HepG2 (cell line): ENCODE measurements at regions not wholly inside any gene's neighbourhood (a gene's known extent, or its start where the extent isn't known, plus 50 kb on each side); places are given as distances from the start of the nearest gene placed in this dataset.
"Not testable (repeated sequence)": the region's sequence is repeated elsewhere in the genome, so short reads cannot be mapped to it uniquely, and the experiment has no call there.

Experiments
- ATAC-seq: fragments of 200-7000 bp; cut with Tn5 transposase; 3 replicates; pipeline ENCODE4 v1.9.1; 2020; ENCODE audit warnings: mild to moderate bottlenecking, moderate library complexity
- BruUV-seq: library from RNA; stranded (reverse); fragments of 400-500 nt; replicated peaks from 2 replicates; lab custom pipeline; 2021; lab: Mats Ljungman, UMichigan
- CTCF ChIA-PET: fragments of 300-600 bp; formaldehyde crosslinking; extraction: SDS; loops from one replicate; lab custom pipeline; 2021; ENCODE audit warnings: low total read pairs, inconsistent platforms, low intra/inter-chr PET ratio; lab: Yijun Ruan, JAX
- POLR2A ChIA-PET: fragments of 350-600 bp; sonication (Branson Sonifier 250); formaldehyde crosslinking; loops from one replicate; lab custom pipeline; 2020; ENCODE audit warnings: antibody characterized with exemption, inconsistent platforms; lab: Yijun Ruan, JAX
- DNase-seq: peaks from one replicate; pipeline ENCODE4 v3.0.0-alpha.2; 2015; ENCODE audit warnings: low spot score
- FAIRE-seq: peaks from 3 replicates; lab custom pipeline; 2011; peaks lifted over from hg19 to GRCh38; lab: Jason Lieb, UNC
- H2AFZ ChIP-seq: one replicate; pipeline ENCODE4 v1.6.1; 2011; ENCODE audit warnings: low read length, inconsistent platforms
- H3K27ac ChIP-seq: fragments of 300-600 bp; 3 replicates; pipeline ENCODE4 v1.8.0; 2011; ENCODE audit warnings: mixed run types, mild to moderate bottlenecking, mixed read lengths, low read length, inconsistent platforms; ENCODE audit not compliant: insufficient read depth; ENCODE audit errors: extremely low read length
- H3K27me3 ChIP-seq, 2 experiments: fragments of 200-600 bp in 1 of 2; 2 replicates in 1 of 2; 3 replicates in 1 of 2; pipeline versions ENCODE4 v1.6.0 to v1.8.0; 2011; ENCODE audit warnings: low read length in 2 of 2, mild to moderate bottlenecking in 2 of 2, moderate library complexity in 2 of 2, inconsistent platforms in 1 of 2; ENCODE audit not compliant: insufficient read depth in 2 of 2, control insufficient read depth in 1 of 2
- H3K36me3 ChIP-seq, 2 experiments: fragments of 200-600 bp in 1 of 2; replicated peaks in 1 of 2; 2 replicates in 1 of 2; 3 replicates in 1 of 2; pipeline versions ENCODE4 v1.5.1 to v1.8.0; 2011; ENCODE audit warnings: low read length in 2 of 2, inconsistent platforms in 1 of 2; ENCODE audit not compliant: insufficient read depth in 2 of 2, control insufficient read depth in 1 of 2
- H3K4me1 ChIP-seq: 2 replicates; pipeline ENCODE4 v1.5.1; 2012; ENCODE audit warnings: low read length, inconsistent platforms; ENCODE audit not compliant: insufficient read depth
- H3K4me2 ChIP-seq: 2 replicates; pipeline ENCODE4 v1.6.0; 2011; ENCODE audit warnings: low read depth, low read length, inconsistent platforms
- H3K4me3 ChIP-seq, 3 experiments: fragments of 200-600 bp in 1 of 3; sonication (generic), shearing (Covaris generic) in 1 of 3; replicated peaks in 1 of 3; 2 replicates each; pipeline ENCODE4 v1.5.1; 2011 to 2016; ENCODE audit warnings: low read length in 3 of 3, inconsistent platforms in 2 of 3, low read depth in 2 of 3, mild to moderate bottlenecking in 2 of 3, control low read depth in 1 of 3, mixed read lengths in 1 of 3; ENCODE audit not compliant: insufficient read depth in 1 of 3
- H3K79me2 ChIP-seq: one replicate; pipeline ENCODE4 v1.6.1; 2011; ENCODE audit warnings: low read length, inconsistent platforms; ENCODE audit not compliant: insufficient read depth
- H3K9ac ChIP-seq: 2 replicates; pipeline ENCODE4 v1.6.0; 2011; ENCODE audit warnings: mild to moderate bottlenecking, low read depth, low read length, inconsistent platforms; ENCODE audit not compliant: insufficient read depth
- H3K9me3 ChIP-seq: 2 replicates; pipeline ENCODE4 v1.5.1; 2012; ENCODE audit warnings: mild to moderate bottlenecking, low read length
- H4K20me1 ChIP-seq: 2 replicates; pipeline ENCODE4 v1.6.0; 2011; ENCODE audit warnings: inconsistent platforms, mild to moderate bottlenecking, low read length, moderate library complexity; ENCODE audit not compliant: insufficient read depth
- CCDC6 ChIP-seq: sonication (generic); formaldehyde crosslinking; IDR thresholded peaks from 2 replicates; pipeline ENCODE4 v1.8.1; 2022; ENCODE audit warnings: mild to moderate bottlenecking, missing genetic modification reagents, moderate library complexity
- GTF3A ChIP-seq: sonication (generic); formaldehyde crosslinking; conservative IDR thresholded peaks from 2 replicates; pipeline ENCODE4 v1.4.0; 2020; ENCODE audit warnings: mild to moderate bottlenecking, missing genetic modification reagents
- HNF4A ChIP-seq: sonication (generic); formaldehyde crosslinking; IDR thresholded peaks from 2 replicates; pipeline ENCODE4 v1.4.0; 2020; ENCODE audit warnings: missing genetic modification reagents
- MIER2 ChIP-seq: IDR thresholded peaks from 2 replicates; pipeline ENCODE4 v1.6.1; 2016; ENCODE audit warnings: missing biosample characterization, missing genetic modification reagents
- ZFP90 ChIP-seq: sonication (generic); formaldehyde crosslinking; IDR thresholded peaks from 2 replicates; pipeline ENCODE4 v1.8.0; 2022; ENCODE audit warnings: missing genetic modification reagents, mild to moderate bottlenecking, inconsistent platforms, borderline replicate concordance
- WGBS: methylation state at CpG from one replicate; pipeline ENCODE4 v1.1.6; 2017; ENCODE audit warnings: low lambda C conversion rate; 5-methylcytosine and 5-hydroxymethylcytosine counted together
- in situ Hi-C: cut with HindIII; loops from 2 replicates; pipeline ENCODE4 v1.10.0; 2017; ENCODE audit warnings: low pct_unique_long_range_greater_than_20kb; ENCODE audit not compliant: extremely low pct_ligation_motif_present
- intact Hi-C: fragments of 100-400 bp; cut with micrococcal nuclease; formaldehyde crosslinking; loops from one replicate; pipeline ENCODE4 v1.10.0; 2022; ENCODE audit not compliant: unreplicated experiment
- TF ChIP-seq, protein P1 (sequence below): sonication (generic); formaldehyde crosslinking; IDR thresholded peaks from 2 replicates; pipeline ENCODE4 v1.8.0; 2022; ENCODE audit warnings: mild to moderate bottlenecking, missing genetic modification reagents, moderate library complexity

DNA sequence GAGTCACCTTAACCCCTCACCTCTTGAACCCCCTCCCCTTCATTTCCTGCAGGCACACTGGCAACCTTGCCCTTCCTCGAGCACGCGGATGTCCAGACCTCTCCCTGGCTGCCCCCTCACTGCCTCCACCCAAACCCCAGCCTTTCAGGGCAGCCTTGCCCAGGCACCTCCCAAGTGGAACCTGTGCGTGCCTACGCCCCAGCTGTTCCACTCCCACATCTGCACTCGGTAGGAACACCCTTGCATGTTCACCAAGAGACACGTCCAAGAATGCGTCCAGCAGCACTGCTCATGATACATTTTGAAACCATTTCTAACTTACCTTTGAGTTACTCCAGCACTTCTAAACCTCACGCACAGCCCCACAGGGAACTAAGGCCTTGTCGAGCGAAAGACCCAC lies 93.8 kb upstream of the YWHAQ start:
- 72% methylated on average over 11 of the region's 11 CpGs for WGBS
- DNase-seq (no peak), FAIRE-seq (no peak), ATAC-seq (no peak; the same call in 1 of the 3 replicates)
- H3K4me2 ChIP-seq = no peak overlapping the region
- TF ChIP-seq MIER2 = no peak
- TF ChIP-seq, protein P1, sequence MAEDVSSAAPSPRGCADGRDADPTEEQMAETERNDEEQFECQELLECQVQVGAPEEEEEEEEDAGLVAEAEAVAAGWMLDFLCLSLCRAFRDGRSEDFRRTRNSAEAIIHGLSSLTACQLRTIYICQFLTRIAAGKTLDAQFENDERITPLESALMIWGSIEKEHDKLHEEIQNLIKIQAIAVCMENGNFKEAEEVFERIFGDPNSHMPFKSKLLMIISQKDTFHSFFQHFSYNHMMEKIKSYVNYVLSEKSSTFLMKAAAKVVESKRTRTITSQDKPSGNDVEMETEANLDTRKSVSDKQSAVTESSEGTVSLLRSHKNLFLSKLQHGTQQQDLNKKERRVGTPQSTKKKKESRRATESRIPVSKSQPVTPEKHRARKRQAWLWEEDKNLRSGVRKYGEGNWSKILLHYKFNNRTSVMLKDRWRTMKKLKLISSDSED = 0 out of 2 replicates have a peak, but pooled peaks have one; percentile 58
- H3K4me1 ChIP-seq = peaks cover 7% of the 10 kb centered on the region; the same call in 1 of the 2 replicates
- H3K9me3 ChIP-seq = no peaks in the 10 kb centered on the region
- BruUV-seq = no TSS peak
- H4K20me1 ChIP-seq = no peaks in the 10 kb centered on the region
- H3K27ac ChIP-seq = no peak overlapping the region
- in situ Hi-C loops = no loop called here
- POLR2A ChIA-PET = no interaction called here
- H3K4me3 ChIP-seq = no peak overlapping the region
- H3K79me2 ChIP-seq = no peaks in the 10 kb centered on the region
- intact Hi-C loops = no loop called here
- no peak overlapping the region for H3K9ac ChIP-seq
- no peaks in the 10 kb centered on the region for H3K36me3 ChIP-seq
- H2AFZ ChIP-seq = no peak overlapping the region
- CTCF ChIA-PET = no interaction called here
- peaks cover 2 to 43% of the 10 kb centered on the region in 2 experiments; a peak in 4 of 5 replicates for H3K27me3 ChIP-seq

DNA sequence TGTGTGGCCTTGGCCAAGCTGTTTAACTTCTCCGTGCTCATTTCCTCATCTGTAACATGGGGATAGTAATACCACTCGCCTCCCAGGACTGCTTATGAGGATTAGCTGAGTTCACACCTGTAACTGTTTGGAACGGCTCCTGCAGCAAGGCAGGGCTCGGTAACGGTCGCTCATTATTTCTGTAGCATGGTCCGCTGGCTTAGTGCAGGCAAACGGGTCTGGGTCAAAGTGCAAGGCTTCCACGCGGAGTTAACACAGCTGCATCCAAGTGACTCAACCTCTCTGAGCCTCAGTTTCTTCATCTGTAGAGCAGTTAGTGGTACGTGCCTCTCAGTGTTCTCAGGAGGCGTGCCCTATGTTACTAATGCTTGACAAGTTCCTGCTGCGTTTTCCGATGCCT lies 94.3 kb upstream of the YWHAQ start:
- 48% methylated on average over 10 of the region's 14 CpGs for WGBS
- Histone ChIP-seq H3K4me3 (no peak overlapping the region), H3K36me3 (no peaks in the 10 kb centered on the region), H3K9ac (no peak overlapping the region), H3K4me1 (peaks cover 7% of the 10 kb centered on the region; the same call in 1 of the 2 replicates), H3K27ac (no peak overlapping the region), H2AFZ (no peak overlapping the region), H3K79me2 (no peaks in the 10 kb centered on the region), H3K4me2 (peak overlapping the region; percentile 9), H3K27me3 (peaks cover 2 to 44% of the 10 kb centered on the region in 2 experiments; a peak in 4 of 5 replicates), H4K20me1 (no peaks in the 10 kb centered on the region), H3K9me3 (no peaks in the 10 kb centered on the region)
- ChIA-PET CTCF (no interaction called here), POLR2A (no interaction called here)
- FAIRE-seq (no peak), DNase-seq (no peak), ATAC-seq (peak; percentile 32)
- in situ Hi-C loops (no loop called here), intact Hi-C loops (no loop called here)
- TF ChIP-seq GTF3A (CRISPR knock-in tag) (no peak), CCDC6 (no peak), ZFP90 (CRISPR knock-in tag) (no peak), HNF4A (CRISPR knock-in tag) (peak; percentile 31; the same call in 1 of the 2 replicates)
- no TSS peak for BruUV-seq

DNA sequence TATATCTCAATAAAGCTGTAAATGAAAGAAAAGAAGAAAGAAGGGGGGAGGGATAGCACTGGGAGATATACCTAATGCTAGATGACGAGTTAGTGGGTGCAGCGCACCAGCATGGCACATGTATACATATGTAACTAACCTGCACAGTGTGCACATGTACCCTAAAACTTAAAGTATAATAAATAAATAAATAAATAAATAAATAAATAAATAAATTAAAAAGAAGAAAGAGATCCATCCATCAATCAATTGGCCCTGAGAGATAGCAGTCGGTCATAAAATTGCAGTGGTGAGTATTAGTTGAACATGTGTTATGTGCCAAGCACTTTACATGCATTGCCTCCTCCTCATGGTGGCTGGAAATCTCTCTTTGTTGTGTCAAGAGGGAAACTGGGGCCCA lies 95.2 kb upstream of the YWHAQ start:
- DNase-seq, H3K9me3 ChIP-seq, CTCF ChIA-PET, H3K36me3 ChIP-seq, in situ Hi-C loops, FAIRE-seq, intact Hi-C loops, H3K4me1 ChIP-seq, POLR2A ChIA-PET, BruUV-seq, H3K79me2 ChIP-seq, H3K4me3 ChIP-seq, H4K20me1 ChIP-seq, H3K9ac ChIP-seq, H2AFZ ChIP-seq, ATAC-seq, H3K4me2 ChIP-seq, H3K27ac ChIP-seq: not testable (repeated sequence)
- 76% methylated on average over 3 of the region's 3 CpGs for WGBS
- peaks cover 3 to 37% of the 10 kb centered on the region in 2 experiments; a peak in 4 of 5 replicates for H3K27me3 ChIP-seq
